K562 (cell line): ENCODE measurements at regions not wholly inside any gene's neighbourhood (a gene's known extent, or its start where the extent isn't known, plus 50 kb on each side); places are given as distances from the start of the nearest gene placed in this dataset.

Experiments used
- ATAC-seq: fragments of 200-7000 bp; cut with Tn5 transposase; 3 replicates; pipeline ENCODE4 v1.9.1; 2020; ENCODE audit warnings: moderate library complexity
- BruUV-seq: library from RNA; stranded (reverse); fragments of 400-500 nt; replicated peaks from 2 replicates; lab custom pipeline; 2021; lab: Mats Ljungman, UMichigan
- CTCF ChIA-PET: fragments of 300-600 bp; formaldehyde crosslinking; extraction: SDS; loops from one replicate; lab custom pipeline; 2021; ENCODE audit warnings: low intra/inter-chr PET ratio; lab: Yijun Ruan, JAX
- POLR2A ChIA-PET: fragments of 300-600, 350-650 bp; sonication (Branson Sonifier 250); formaldehyde crosslinking; extraction: SDS; loops from one replicate; lab custom pipeline; 2021; ENCODE audit warnings: antibody characterized with exemption, inconsistent platforms; lab: Yijun Ruan, JAX
- DNase-seq, 4 experiments: peaks; one replicate each; pipeline versions ENCODE4 v3.0.0 to v3.0.0-alpha.2; 2011 to 2018; ENCODE audit warnings: low spot score in 3 of 4, mixed read lengths in 3 of 4; ENCODE audit errors: extremely low read depth in 1 of 4
- FAIRE-seq: peaks from 2 replicates; lab custom pipeline; 2011; peaks lifted over from hg19 to GRCh38; lab: Jason Lieb, UNC
- H2AFZ ChIP-seq: 2 replicates; pipeline ENCODE4 v1.6.0; 2011; ENCODE audit warnings: low read depth, low read length, control low read depth, inconsistent platforms
- H3K27ac ChIP-seq: fragments of 200-600 bp; 3 replicates; pipeline ENCODE4 v1.8.0; 2011; ENCODE audit warnings: low read depth, mild to moderate bottlenecking, control low read depth, inconsistent platforms, low read length, moderate library complexity, mixed read lengths; ENCODE audit errors: extremely low read depth
- H3K27me3 ChIP-seq, 2 experiments: fragments of 300-600 bp in 1 of 2; 2 replicates in 1 of 2; 3 replicates in 1 of 2; pipeline versions ENCODE4 v1.6.0 to v1.8.0; 2011; ENCODE audit warnings: inconsistent platforms in 2 of 2, low read length in 2 of 2, mild to moderate bottlenecking in 1 of 2, mixed read lengths in 1 of 2, moderate library complexity in 1 of 2; ENCODE audit not compliant: control insufficient read depth in 2 of 2, insufficient read depth in 2 of 2
- H3K36me3 ChIP-seq: fragments of 300-600 bp; 3 replicates; pipeline ENCODE4 v1.8.0; 2011; ENCODE audit warnings: mild to moderate bottlenecking, low read length, inconsistent platforms; ENCODE audit not compliant: control insufficient read depth, insufficient read depth
- H3K4me1 ChIP-seq, 2 experiments: fragments of 200-600 bp in 1 of 2; replicated peaks in 1 of 2; 2 replicates in 1 of 2; 3 replicates in 1 of 2; pipeline versions ENCODE4 v1.5.1 to v1.8.0; 2011; ENCODE audit warnings: inconsistent platforms in 2 of 2, low read length in 2 of 2, mild to moderate bottlenecking in 1 of 2, mixed read lengths in 1 of 2, moderate library complexity in 1 of 2; ENCODE audit not compliant: control insufficient read depth in 2 of 2, insufficient read depth in 2 of 2
- H3K4me2 ChIP-seq: 2 replicates; pipeline ENCODE4 v1.6.1; 2011; ENCODE audit warnings: low read length, control low read depth, inconsistent platforms, mixed read lengths; ENCODE audit not compliant: insufficient read depth
- H3K4me3 ChIP-seq: fragments of 200-600 bp; sonication (generic), shearing (Covaris generic); 2 replicates; pipeline ENCODE4 v1.5.1; 2016; ENCODE audit warnings: control low read depth, inconsistent platforms
- H3K79me2 ChIP-seq: fragments of 200-600 bp; 3 replicates; pipeline ENCODE4 v1.8.0; 2011; ENCODE audit warnings: low read length, inconsistent platforms; ENCODE audit not compliant: control insufficient read depth, insufficient read depth
- H3K9ac ChIP-seq, 2 experiments: 2 replicates each; pipeline versions ENCODE4 v1.6.0 to v1.6.1; 2011; ENCODE audit warnings: low read depth in 2 of 2, low read length in 2 of 2, control low read depth in 1 of 2, inconsistent platforms in 1 of 2, mild to moderate bottlenecking in 1 of 2, mixed read lengths in 1 of 2; ENCODE audit not compliant: insufficient read depth in 1 of 2
- H3K9me1 ChIP-seq: one replicate; pipeline ENCODE4 v1.6.0; 2011; ENCODE audit warnings: inconsistent platforms, mild to moderate bottlenecking, low read length, moderate library complexity; ENCODE audit not compliant: control insufficient read depth, insufficient read depth
- H3K9me3 ChIP-seq: replicated peaks from 2 replicates; pipeline ENCODE4 v1.5.1; 2011; ENCODE audit warnings: low read depth, low read length, inconsistent platforms; ENCODE audit not compliant: control insufficient read depth, insufficient read depth
- H4K20me1 ChIP-seq: replicated peaks from 2 replicates; pipeline ENCODE4 v1.6.1; 2011; ENCODE audit warnings: low read length, inconsistent platforms, mixed read lengths; ENCODE audit not compliant: control insufficient read depth, insufficient read depth
- ATF4 ChIP-seq: fragments of 450-650 bp; formaldehyde crosslinking; IDR thresholded peaks from 2 replicates; pipeline ENCODE4 v1.4.0; 2022; ENCODE audit warnings: mild to moderate bottlenecking, moderate library complexity
- POLR3A ChIP-seq: IDR thresholded peaks from 2 replicates; pipeline ENCODE4 v1.6.1; 2011; ENCODE audit warnings: borderline replicate concordance, mild to moderate bottlenecking, moderate library complexity; ENCODE audit not compliant: insufficient read length, insufficient read depth; ENCODE audit errors: extremely low read depth
- RB1 ChIP-seq: fragments of 450-650 bp; IDR thresholded peaks from 2 replicates; pipeline ENCODE4 v1.6.1; 2017; ENCODE audit warnings: low read depth, mild to moderate bottlenecking
- RBBP5 ChIP-seq: fragments of 200-600 bp; sonication (generic); IDR thresholded peaks from 2 replicates; pipeline ENCODE4 v1.6.1; 2012; ENCODE audit warnings: borderline replicate concordance, mild to moderate bottlenecking, low read length, control low read depth, inconsistent platforms; ENCODE audit not compliant: insufficient read depth, poor library complexity, severe bottlenecking
- SMAD2 ChIP-seq: fragments of 150-350 bp; IDR thresholded peaks from 2 replicates; pipeline ENCODE4 v1.6.1; 2014; ENCODE audit warnings: low read depth, mild to moderate bottlenecking, low read length
- SMAD4 ChIP-seq: fragments of 250-450 bp; sonication (Bioruptor Pico); conservative IDR thresholded peaks from 2 replicates; pipeline ENCODE4 v1.8.0; 2021; ENCODE audit warnings: inconsistent platforms, mild to moderate bottlenecking, moderate library complexity
- SMARCE1 ChIP-seq: fragments of 450-650 bp; IDR thresholded peaks from 2 replicates; pipeline ENCODE4 v1.7.1; 2016; ENCODE audit warnings: mild to moderate bottlenecking
- WHSC1 ChIP-seq: IDR thresholded peaks from one replicate; pipeline ENCODE4 v1.6.1; 2012; ENCODE audit warnings: low read length, control low read depth, inconsistent platforms
- ZNF121 ChIP-seq: sonication (generic); formaldehyde crosslinking; conservative IDR thresholded peaks from 2 replicates; pipeline ENCODE4 v1.8.0; 2022; ENCODE audit warnings: missing genetic modification reagents
- in situ Hi-C: fragments of 300-500 bp; cut with MboI; formaldehyde crosslinking; loops from 4 replicates; pipeline ENCODE4 v1.15.0; 2018; ENCODE audit warnings: inconsistent platforms, mixed read lengths
- intact Hi-C: fragments of 100-400 bp; cut with micrococcal nuclease; formaldehyde crosslinking; loops from 2 replicates; pipeline ENCODE4 v1.14.2; 2022
- TF ChIP-seq, protein P1 (sequence below): fragments of 250-450 bp; sonication (Bioruptor Pico); IDR thresholded peaks from 2 replicates; pipeline ENCODE4 v1.4.0; 2020; ENCODE audit warnings: mild to moderate bottlenecking, moderate library complexity, borderline replicate concordance
- TF ChIP-seq, protein P2 (sequence below): fragments of 250-450 bp; sonication (Bioruptor Pico); IDR thresholded peaks from 2 replicates; pipeline ENCODE4 v1.4.0; 2020; ENCODE audit warnings: mild to moderate bottlenecking

GRCh38 chr4:159766241-159766640 lies 663.4 kb downstream of the RAPGEF2 start (continued):
- TF ChIP-seq, protein P1, sequence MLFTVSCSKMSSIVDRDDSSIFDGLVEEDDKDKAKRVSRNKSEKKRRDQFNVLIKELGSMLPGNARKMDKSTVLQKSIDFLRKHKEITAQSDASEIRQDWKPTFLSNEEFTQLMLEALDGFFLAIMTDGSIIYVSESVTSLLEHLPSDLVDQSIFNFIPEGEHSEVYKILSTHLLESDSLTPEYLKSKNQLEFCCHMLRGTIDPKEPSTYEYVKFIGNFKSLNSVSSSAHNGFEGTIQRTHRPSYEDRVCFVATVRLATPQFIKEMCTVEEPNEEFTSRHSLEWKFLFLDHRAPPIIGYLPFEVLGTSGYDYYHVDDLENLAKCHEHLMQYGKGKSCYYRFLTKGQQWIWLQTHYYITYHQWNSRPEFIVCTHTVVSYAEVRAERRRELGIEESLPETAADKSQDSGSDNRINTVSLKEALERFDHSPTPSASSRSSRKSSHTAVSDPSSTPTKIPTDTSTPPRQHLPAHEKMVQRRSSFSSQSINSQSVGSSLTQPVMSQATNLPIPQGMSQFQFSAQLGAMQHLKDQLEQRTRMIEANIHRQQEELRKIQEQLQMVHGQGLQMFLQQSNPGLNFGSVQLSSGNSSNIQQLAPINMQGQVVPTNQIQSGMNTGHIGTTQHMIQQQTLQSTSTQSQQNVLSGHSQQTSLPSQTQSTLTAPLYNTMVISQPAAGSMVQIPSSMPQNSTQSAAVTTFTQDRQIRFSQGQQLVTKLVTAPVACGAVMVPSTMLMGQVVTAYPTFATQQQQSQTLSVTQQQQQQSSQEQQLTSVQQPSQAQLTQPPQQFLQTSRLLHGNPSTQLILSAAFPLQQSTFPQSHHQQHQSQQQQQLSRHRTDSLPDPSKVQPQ (CRISPR knock-in tag) = no peak
- no peak for TF ChIP-seq ATF4 (CRISPR knock-in tag)
- TF ChIP-seq SMAD2 = no peak
- TF ChIP-seq SMARCE1 = no peak
- TF ChIP-seq RBBP5 = no peak
- TF ChIP-seq ZNF121 (CRISPR knock-in tag) = no peak
- TF ChIP-seq RB1 = no peak

DNA sequence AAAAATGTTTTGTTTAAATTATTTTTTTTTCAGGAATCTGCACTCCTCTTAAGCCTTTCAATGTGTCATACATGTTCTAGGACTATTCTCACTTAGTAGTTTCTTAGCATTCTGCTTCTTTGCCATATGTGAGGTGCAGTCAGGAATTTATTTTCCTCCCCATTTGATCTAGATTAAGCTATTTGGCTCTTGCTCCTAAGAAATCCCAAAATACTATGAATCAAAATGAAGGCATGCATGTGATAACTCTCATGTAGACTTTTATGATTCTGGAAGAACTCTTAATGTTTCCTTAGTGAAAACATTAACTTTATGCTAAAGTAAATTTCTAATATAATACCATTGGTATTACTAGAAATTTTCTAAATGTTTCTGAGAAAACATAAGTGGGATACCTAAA lies 664.5 kb downstream of the RAPGEF2 start:
- DNase-seq = no peak
- Histone ChIP-seq H3K9me1 (no peaks in the 10 kb centered on the region), H3K9me3 (no peaks in the 10 kb centered on the region), H3K4me1 (no peaks in the 10 kb centered on the region), H3K4me2 (no peak overlapping the region), H3K79me2 (no peaks in the 10 kb centered on the region), H3K36me3 (no peaks in the 10 kb centered on the region), H3K9ac (no peak overlapping the region), H2AFZ (no peak overlapping the region), H4K20me1 (no peaks in the 10 kb centered on the region), H3K27ac (no peak overlapping the region), H3K27me3 (no peaks in the 10 kb centered on the region), H3K4me3 (no peak overlapping the region)
- TF ChIP-seq POLR3A = no peak
- no peak for TF ChIP-seq WHSC1
- TF ChIP-seq SMAD4 (CRISPR knock-in tag) = no peak
- TF ChIP-seq, protein P2, sequence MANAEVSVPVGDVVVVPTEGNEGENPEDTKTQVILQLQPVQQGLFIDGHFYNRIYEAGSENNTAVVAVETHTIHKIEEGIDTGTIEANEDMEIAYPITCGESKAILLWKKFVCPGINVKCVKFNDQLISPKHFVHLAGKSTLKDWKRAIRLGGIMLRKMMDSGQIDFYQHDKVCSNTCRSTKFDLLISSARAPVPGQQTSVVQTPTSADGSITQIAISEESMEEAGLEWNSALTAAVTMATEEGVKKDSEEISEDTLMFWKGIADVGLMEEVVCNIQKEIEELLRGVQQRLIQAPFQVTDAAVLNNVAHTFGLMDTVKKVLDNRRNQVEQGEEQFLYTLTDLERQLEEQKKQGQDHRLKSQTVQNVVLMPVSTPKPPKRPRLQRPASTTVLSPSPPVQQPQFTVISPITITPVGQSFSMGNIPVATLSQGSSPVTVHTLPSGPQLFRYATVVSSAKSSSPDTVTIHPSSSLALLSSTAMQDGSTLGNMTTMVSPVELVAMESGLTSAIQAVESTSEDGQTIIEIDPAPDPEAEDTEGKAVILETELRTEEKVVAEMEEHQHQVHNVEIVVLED = no peak
- ATAC-seq = no peak
- in situ Hi-C loops = no loop called here
- ChIA-PET CTCF (no interaction called here), POLR2A (no interaction called here)
- intact Hi-C loops = no loop called here
- BruUV-seq = no TSS peak
- no peak for FAIRE-seq
